WTC11 (cell line): ENCODE measurements at regions not wholly inside any gene's neighbourhood (a gene's known extent, or its start where the extent isn't known, plus 50 kb on each side); places are given as distances from the start of the nearest gene placed in this dataset.

Experiments used
- ATAC-seq: fragments of 200-7000 bp; cut with Tn5 transposase; 2 replicates; pipeline ENCODE4 v1.10.0; 2021; ENCODE audit warnings: mild to moderate bottlenecking, moderate library complexity
- CTCF ChIA-PET: fragments of 300-600 bp; sonication (Branson Sonifier 250); formaldehyde crosslinking; loops from one replicate; lab custom pipeline; 2021; ENCODE audit warnings: antibody characterized with exemption; lab: Charles Lee
- POLR2A ChIA-PET: fragments of 350-600 bp; sonication (Branson Sonifier 250); formaldehyde crosslinking; loops from one replicate; lab custom pipeline; 2021; ENCODE audit warnings: antibody characterized with exemption; lab: Charles Lee
- DNase-seq: peaks from one replicate; pipeline ENCODE4 v3.0.0; 2021; ENCODE audit warnings: low spot score
- H3K27ac Mint-ChIP-seq: 2 replicates; pipeline ENCODE4 v1.8.0; 2021; ENCODE audit warnings: mixed read lengths
- H3K27me3 Mint-ChIP-seq: 2 replicates; pipeline ENCODE4 v1.8.0; 2021; ENCODE audit warnings: low read depth, mild to moderate bottlenecking, moderate library complexity, mixed read lengths
- H3K36me3 Mint-ChIP-seq: 2 replicates; pipeline ENCODE4 v1.8.0; 2021; ENCODE audit warnings: mixed read lengths
- H3K4me1 Mint-ChIP-seq: 2 replicates; pipeline ENCODE4 v1.8.0; 2022; ENCODE audit warnings: mixed read lengths
- H3K4me3 Mint-ChIP-seq: 2 replicates; pipeline ENCODE4 v1.8.0; 2021; ENCODE audit warnings: mild to moderate bottlenecking, moderate library complexity, mixed read lengths
- H3K9me3 Mint-ChIP-seq: 2 replicates; pipeline ENCODE4 v1.8.0; 2021; ENCODE audit warnings: mixed read lengths
- ATF2 ChIP-seq: sonication (generic); formaldehyde crosslinking; IDR thresholded peaks from 2 replicates; pipeline ENCODE4 v1.8.1; 2022; ENCODE audit warnings: low read depth, missing genetic modification reagents, borderline replicate concordance
- ATF3 ChIP-seq: sonication (generic); formaldehyde crosslinking; conservative IDR thresholded peaks from 2 replicates; pipeline ENCODE4 v1.8.1; 2022; ENCODE audit warnings: mild to moderate bottlenecking, missing genetic modification reagents
- CBFB ChIP-seq: sonication (generic); formaldehyde crosslinking; IDR thresholded peaks from 2 replicates; pipeline ENCODE4 v1.8.1; 2022; ENCODE audit warnings: mild to moderate bottlenecking, low read depth, missing genetic modification reagents
- CREM ChIP-seq: sonication (generic); formaldehyde crosslinking; IDR thresholded peaks from 2 replicates; pipeline ENCODE4 v1.8.1; 2022; ENCODE audit warnings: mild to moderate bottlenecking, missing genetic modification reagents, moderate library complexity
- E2F1 ChIP-seq: sonication (generic); formaldehyde crosslinking; IDR thresholded peaks from 2 replicates; pipeline ENCODE4 v1.8.0; 2022; ENCODE audit warnings: mild to moderate bottlenecking, missing genetic modification reagents
- E2F5 ChIP-seq: sonication (generic); formaldehyde crosslinking; IDR thresholded peaks from 2 replicates; pipeline ENCODE4 v1.8.1; 2022; ENCODE audit warnings: mild to moderate bottlenecking, moderate library complexity, missing genetic modification reagents
- EMX1 ChIP-seq: fragments of 250-450 bp; sonication (Bioruptor Pico); IDR thresholded peaks from 2 replicates; pipeline ENCODE4 v1.8.0; 2021; ENCODE audit warnings: mild to moderate bottlenecking
- FOXJ3 ChIP-seq: sonication (generic); formaldehyde crosslinking; IDR thresholded peaks from 2 replicates; pipeline ENCODE4 v1.9.0; 2021; ENCODE audit warnings: missing genetic modification reagents, mild to moderate bottlenecking, borderline replicate concordance
- FOXP4 ChIP-seq: sonication (generic); formaldehyde crosslinking; IDR thresholded peaks from 2 replicates; pipeline ENCODE4 v1.8.0; 2022; ENCODE audit warnings: mild to moderate bottlenecking, missing genetic modification reagents
- IRF2 ChIP-seq: sonication (generic); formaldehyde crosslinking; IDR thresholded peaks from 2 replicates; pipeline ENCODE4 v1.8.0; 2022; ENCODE audit warnings: low read depth, missing genetic modification reagents, borderline replicate concordance
- KAT7 ChIP-seq: sonication (generic); formaldehyde crosslinking; IDR thresholded peaks from 2 replicates; pipeline ENCODE4 v1.8.1; 2023; ENCODE audit warnings: missing genetic modification reagents, mild to moderate bottlenecking, borderline replicate concordance
- MAX ChIP-seq: sonication (generic); formaldehyde crosslinking; IDR thresholded peaks from 2 replicates; pipeline ENCODE4 v1.8.0; 2022; ENCODE audit warnings: mild to moderate bottlenecking, missing genetic modification reagents
- NFYB ChIP-seq: sonication (generic); formaldehyde crosslinking; conservative IDR thresholded peaks from 2 replicates; pipeline ENCODE4 v1.8.0; 2022; ENCODE audit warnings: low read depth, missing genetic modification reagents
- OVOL2 ChIP-seq: fragments of 250-450 bp; sonication (Bioruptor Pico); IDR thresholded peaks from 2 replicates; pipeline ENCODE4 v1.9.0; 2021; ENCODE audit warnings: mild to moderate bottlenecking, borderline replicate concordance
- RORB ChIP-seq: fragments of 250-450 bp; sonication (Bioruptor Pico); IDR thresholded peaks from 2 replicates; pipeline ENCODE4 v1.9.0; 2021; ENCODE audit warnings: mild to moderate bottlenecking
- SMAD4 ChIP-seq: sonication (generic); formaldehyde crosslinking; IDR thresholded peaks from 2 replicates; pipeline ENCODE4 v1.8.0; 2022; ENCODE audit warnings: mild to moderate bottlenecking, missing genetic modification reagents
- SOX15 ChIP-seq: fragments of 250-450 bp; sonication (Bioruptor Pico); IDR thresholded peaks from 2 replicates; pipeline ENCODE4 v1.9.0; 2021; ENCODE audit warnings: mild to moderate bottlenecking
- SP1 ChIP-seq: sonication (generic); formaldehyde crosslinking; conservative IDR thresholded peaks from 2 replicates; pipeline ENCODE4 v1.8.1; 2022; ENCODE audit warnings: missing genetic modification reagents
- USF1 ChIP-seq: sonication (generic); formaldehyde crosslinking; IDR thresholded peaks from 2 replicates; pipeline ENCODE4 v1.8.0; 2022; ENCODE audit warnings: mild to moderate bottlenecking, missing genetic modification reagents
- ZBTB43 ChIP-seq: sonication (generic); formaldehyde crosslinking; IDR thresholded peaks from 2 replicates; pipeline ENCODE4 v1.8.1; 2023; ENCODE audit warnings: mild to moderate bottlenecking, missing genetic modification reagents
- ZNF263 ChIP-seq: sonication (generic); formaldehyde crosslinking; IDR thresholded peaks from 2 replicates; pipeline ENCODE4 v1.8.1; 2022; ENCODE audit warnings: low read depth, mild to moderate bottlenecking, moderate library complexity, missing genetic modification reagents
- ZNF396 ChIP-seq: fragments of 250-450 bp; sonication (Bioruptor Pico); IDR thresholded peaks from 2 replicates; pipeline ENCODE4 v1.8.0; 2021; ENCODE audit warnings: mild to moderate bottlenecking, moderate library complexity, borderline replicate concordance
- TF ChIP-seq, protein P1 (sequence below): fragments of 250-450 bp; sonication (Bioruptor Pico); IDR thresholded peaks from 2 replicates; pipeline ENCODE4 v1.9.0; 2021; ENCODE audit warnings: moderate library complexity, mild to moderate bottlenecking, inconsistent platforms, borderline replicate concordance

DNA sequence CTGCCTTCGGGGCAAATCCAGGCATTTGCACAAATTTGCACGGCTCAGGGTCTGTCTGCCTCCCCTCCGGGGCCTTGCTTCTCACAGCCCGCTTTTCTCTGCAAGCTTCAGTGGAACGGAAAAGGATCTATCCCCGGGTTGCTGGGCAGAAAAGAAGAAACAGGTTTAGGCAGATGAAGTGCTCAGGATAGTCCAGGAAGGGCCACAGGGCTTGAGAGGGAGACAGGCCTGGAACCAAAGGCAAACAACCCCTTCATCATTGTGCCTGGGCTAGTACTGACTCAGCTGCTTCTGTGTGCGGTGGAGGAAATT is 347.8 kb upstream of the TNP1 start:
- no peak overlapping the region for H3K4me3 Mint-ChIP-seq
- H3K36me3 Mint-ChIP-seq: peaks cover 17% of the 10 kb centered on the region
- no peak overlapping the region for H3K27ac Mint-ChIP-seq
- peak; percentile 14 for DNase-seq
- no peak for ATAC-seq
- H3K9me3 Mint-ChIP-seq: peaks cover 33% of the 10 kb centered on the region
- H3K4me1 Mint-ChIP-seq: peaks cover 50% of the 10 kb centered on the region
- TF ChIP-seq EMX1 (CRISPR knock-in tag): no peak
- TF ChIP-seq, protein P1, sequence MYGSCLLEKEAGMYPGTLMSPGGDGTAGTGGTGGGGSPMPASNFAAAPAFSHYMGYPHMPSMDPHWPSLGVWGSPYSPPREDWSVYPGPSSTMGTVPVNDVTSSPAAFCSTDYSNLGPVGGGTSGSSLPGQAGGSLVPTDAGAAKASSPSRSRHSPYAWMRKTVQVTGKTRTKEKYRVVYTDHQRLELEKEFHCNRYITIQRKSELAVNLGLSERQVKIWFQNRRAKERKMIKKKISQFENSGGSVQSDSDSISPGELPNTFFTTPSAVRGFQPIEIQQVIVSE: no peak
- no peak for TF ChIP-seq USF1 (CRISPR knock-in tag)
- TF ChIP-seq SMAD4 (CRISPR knock-in tag): no peak
- no peak for TF ChIP-seq NFYB (CRISPR knock-in tag)
- no peak for TF ChIP-seq FOXJ3
- TF ChIP-seq OVOL2 (CRISPR knock-in tag): no peak
- no peak for TF ChIP-seq SP1 (CRISPR knock-in tag)
- TF ChIP-seq SOX15: no peak
- no peak for TF ChIP-seq ATF3 (CRISPR knock-in tag)
- TF ChIP-seq KAT7: no peak
- TF ChIP-seq E2F5 (CRISPR knock-in tag): no peak
- TF ChIP-seq ZNF263 (CRISPR knock-in tag): no peak
- TF ChIP-seq MAX (CRISPR knock-in tag): no peak
- no peak for TF ChIP-seq FOXP4 (CRISPR knock-in tag)
- TF ChIP-seq IRF2 (CRISPR knock-in tag): no peak
- no peak for TF ChIP-seq ATF2 (CRISPR knock-in tag)
- ChIA-PET POLR2A (no interaction called here), CTCF (interaction anchor here (0.6 to 1.3 kb wide), 3 partner anchors 42 to 512 kb away, joined by 3 to 5 read pairs (median 3); partner anchors contain the start of gene IGFBP5)
- H3K27me3 Mint-ChIP-seq: no peaks in the 10 kb centered on the region; the same call in 1 of the 2 replicates

GRCh38 chr2:217206907-217207698 is 347.2 kb upstream of the TNP1 start:
- peaks cover 50% of the 10 kb centered on the region for H3K4me1 Mint-ChIP-seq
- ChIA-PET CTCF (interaction anchor here (0.6 to 1.3 kb wide), 3 partner anchors 41 to 512 kb away, joined by 3 to 5 read pairs (median 3); partner anchors contain the start of gene IGFBP5), POLR2A (no interaction called here)
- peaks cover 17% of the 10 kb centered on the region for H3K36me3 Mint-ChIP-seq
- H3K27me3 Mint-ChIP-seq: no peaks in the 10 kb centered on the region; the same call in 1 of the 2 replicates
- ATAC-seq (no peak), DNase-seq (no peak)
- H3K9me3 Mint-ChIP-seq: peaks cover 33% of the 10 kb centered on the region
- no peak overlapping the region for H3K4me3 Mint-ChIP-seq
- H3K27ac Mint-ChIP-seq: no peak overlapping the region
- TF ChIP-seq CREM (CRISPR knock-in tag): no peak
- no peak for TF ChIP-seq ZBTB43 (CRISPR knock-in tag)
- no peak for TF ChIP-seq ATF2 (CRISPR knock-in tag)
- TF ChIP-seq, protein P1: no peak
- no peak for TF ChIP-seq E2F1 (CRISPR knock-in tag)
- TF ChIP-seq RORB (CRISPR knock-in tag): no peak
- no peak for TF ChIP-seq ZNF396 (CRISPR knock-in tag)
- no peak for TF ChIP-seq CBFB (CRISPR knock-in tag)
- no peak for TF ChIP-seq MAX (CRISPR knock-in tag)
